IPS-20b (cell line): ENCODE measurements at regions not wholly inside any gene's neighbourhood (a gene's known extent, or its start where the extent isn't known, plus 50 kb on each side); places are given as distances from the start of the nearest gene placed in this dataset.
A peak's percentile ranks its signal among the peaks of the same experiment; 100 is the strongest.

Experiments
- H3K27ac ChIP-seq: one replicate; pipeline ENCODE4 v1.5.1; 2013; ENCODE audit warnings: low read length
- H3K27me3 ChIP-seq: 2 replicates; pipeline ENCODE4 v1.6.1; 2013; ENCODE audit warnings: mild to moderate bottlenecking, low read length, inconsistent platforms; ENCODE audit not compliant: insufficient read depth
- H3K36me3 ChIP-seq: 2 replicates; pipeline ENCODE4 v1.6.1; 2013; ENCODE audit warnings: low read depth, mild to moderate bottlenecking, inconsistent platforms, low read length, moderate library complexity; ENCODE audit not compliant: insufficient read depth
- H3K4me1 ChIP-seq: 2 replicates; pipeline ENCODE4 v1.6.1; 2013; ENCODE audit warnings: mild to moderate bottlenecking, control low read depth, inconsistent platforms, low read length, moderate library complexity; ENCODE audit not compliant: insufficient read depth
- H3K4me3 ChIP-seq: 2 replicates; pipeline ENCODE4 v1.5.1; 2013; ENCODE audit warnings: mild to moderate bottlenecking, low read length, inconsistent platforms
- H3K9ac ChIP-seq: 2 replicates; pipeline ENCODE4 v1.6.1; 2013; ENCODE audit warnings: low read depth, mild to moderate bottlenecking, inconsistent platforms, low read length, moderate library complexity
- H3K9me3 ChIP-seq: 2 replicates; pipeline ENCODE4 v1.6.1; 2013; ENCODE audit warnings: mild to moderate bottlenecking, low read depth, low read length, inconsistent platforms; ENCODE audit not compliant: insufficient read depth

- peaks cover 3% of the 10 kb centered on the region; the same call in 1 of the 2 replicates for H3K4me1 ChIP-seq
- H3K4me3 ChIP-seq: no peak overlapping the region
- no peaks in the 10 kb centered on the region for H3K36me3 ChIP-seq
- no peaks in the 10 kb centered on the region for H3K27me3 ChIP-seq
- no peak overlapping the region for H3K27ac ChIP-seq
- H3K9ac ChIP-seq: no peak overlapping the region
- H3K9me3 ChIP-seq: no peaks in the 10 kb centered on the region
Measured at GRCh38 chr3:181173227-181173626, 183.7 kb upstream of the DNAJC19 start.

- H3K4me1 ChIP-seq: peaks cover 9% of the 10 kb centered on the region; the same call in 1 of the 2 replicates
- H3K27ac ChIP-seq: no peak overlapping the region
- H3K36me3 ChIP-seq: no peaks in the 10 kb centered on the region
- no peaks in the 10 kb centered on the region for H3K27me3 ChIP-seq
- no peak overlapping the region for H3K4me3 ChIP-seq
- H3K9ac ChIP-seq: no peak overlapping the region
- H3K9me3 ChIP-seq: no peaks in the 10 kb centered on the region
Measured at GRCh38 chr3:181134873-181135272, 145.3 kb upstream of the DNAJC19 start.

- Histone ChIP-seq H3K27ac (no peak overlapping the region), H3K27me3 (no peaks in the 10 kb centered on the region), H3K4me1 (peaks cover 2% of the 10 kb centered on the region; the same call in 1 of the 2 replicates), H3K36me3 (no peaks in the 10 kb centered on the region), H3K4me3 (no peak overlapping the region), H3K9me3 (no peaks in the 10 kb centered on the region), H3K9ac (no peak overlapping the region)
Measured at GRCh38 chr3:181133832-181134231, 144.3 kb upstream of the DNAJC19 start.

GRCh38 chr3:181105646-181106045 lies 116.1 kb upstream of the DNAJC19 start:
- Histone ChIP-seq H3K27ac (no peak overlapping the region), H3K4me1 (no peaks in the 10 kb centered on the region), H3K4me3 (no peak overlapping the region), H3K27me3 (no peaks in the 10 kb centered on the region), H3K9me3 (no peaks in the 10 kb centered on the region), H3K9ac (no peak overlapping the region), H3K36me3 (no peaks in the 10 kb centered on the region)

- H3K27ac ChIP-seq: no peak overlapping the region
- H3K9ac ChIP-seq: no peak overlapping the region
- no peaks in the 10 kb centered on the region for H3K27me3 ChIP-seq
- no peaks in the 10 kb centered on the region for H3K4me1 ChIP-seq
- no peaks in the 10 kb centered on the region for H3K9me3 ChIP-seq
- no peak overlapping the region for H3K4me3 ChIP-seq
- no peaks in the 10 kb centered on the region for H3K36me3 ChIP-seq
Measured at GRCh38 chr3:181103605-181104004, 114.1 kb upstream of the DNAJC19 start.

- H3K27ac ChIP-seq: no peak overlapping the region
Measured at GRCh38 chr3:181086011-181086410, 96.5 kb upstream of the DNAJC19 start.

GRCh38 chr3:181081930-181082329 lies 92.4 kb upstream of the DNAJC19 start:
- no peaks in the 10 kb centered on the region for H3K36me3 ChIP-seq
- no peak overlapping the region for H3K9ac ChIP-seq
- H3K4me3 ChIP-seq: no peak overlapping the region
- H3K4me1 ChIP-seq: no peaks in the 10 kb centered on the region
- no peaks in the 10 kb centered on the region for H3K27me3 ChIP-seq
- H3K9me3 ChIP-seq: no peaks in the 10 kb centered on the region
- H3K27ac ChIP-seq: no peak overlapping the region

More at GRCh38 chr3:181086011-181086410, 96.5 kb upstream of the DNAJC19 start:
- H3K27me3 ChIP-seq: no peaks in the 10 kb centered on the region
- H3K9ac ChIP-seq: no peak overlapping the region
- H3K9me3 ChIP-seq: no peaks in the 10 kb centered on the region
- H3K4me1 ChIP-seq: no peaks in the 10 kb centered on the region
- H3K36me3 ChIP-seq: no peaks in the 10 kb centered on the region
- H3K4me3 ChIP-seq: no peak overlapping the region

- Histone ChIP-seq H3K27ac (no peak overlapping the region), H3K36me3 (no peaks in the 10 kb centered on the region), H3K4me3 (no peak overlapping the region), H3K9me3 (no peaks in the 10 kb centered on the region), H3K9ac (no peak overlapping the region), H3K4me1 (0 out of 2 replicates have a peak, but pooled peaks cover 6% of the 10 kb centered on the region), H3K27me3 (no peaks in the 10 kb centered on the region)
Measured at GRCh38 chr3:181076558-181076957, 87.0 kb upstream of the DNAJC19 start.

- Histone ChIP-seq H3K27me3 (no peaks in the 10 kb centered on the region), H3K9ac (no peak overlapping the region), H3K9me3 (no peaks in the 10 kb centered on the region), H3K36me3 (no peaks in the 10 kb centered on the region), H3K4me1 (0 out of 2 replicates have a peak, but pooled peaks cover 6% of the 10 kb centered on the region), H3K4me3 (no peak overlapping the region), H3K27ac (no peak overlapping the region)
Measured at GRCh38 chr3:181075098-181075497, 85.6 kb upstream of the DNAJC19 start.

GRCh38 chr3:181066143-181067087 lies 76.9 kb upstream of the DNAJC19 start:
- H3K4me1 ChIP-seq: peaks cover 14% of the 10 kb centered on the region; the same call in 1 of the 2 replicates
- H3K4me3 ChIP-seq: no peak overlapping the region
- H3K27me3 ChIP-seq: no peaks in the 10 kb centered on the region
- peak overlapping the region; percentile 19 for H3K27ac ChIP-seq
- no peak overlapping the region for H3K9ac ChIP-seq
- H3K9me3 ChIP-seq: no peaks in the 10 kb centered on the region
- H3K36me3 ChIP-seq: no peaks in the 10 kb centered on the region

GRCh38 chr3:181056136-181056732 lies 66.7 kb upstream of the DNAJC19 start:
- Histone ChIP-seq H3K9me3 (no peaks in the 10 kb centered on the region), H3K36me3 (no peaks in the 10 kb centered on the region), H3K9ac (no peak overlapping the region), H3K27ac (no peak overlapping the region), H3K4me3 (no peak overlapping the region), H3K4me1 (no peaks in the 10 kb centered on the region; the same call in 1 of the 2 replicates), H3K27me3 (no peaks in the 10 kb centered on the region)

GRCh38 chr3:181054538-181054937 lies 65.0 kb upstream of the DNAJC19 start:
- Histone ChIP-seq H3K9me3 (no peaks in the 10 kb centered on the region), H3K27ac (no peak overlapping the region), H3K4me3 (no peak overlapping the region), H3K4me1 (no peaks in the 10 kb centered on the region; the same call in 1 of the 2 replicates), H3K9ac (no peak overlapping the region), H3K36me3 (no peaks in the 10 kb centered on the region), H3K27me3 (no peaks in the 10 kb centered on the region)
